ENCODE measurements at regions not wholly inside any gene's neighbourhood (a gene's known extent, or its start where the extent isn't known, plus 50 kb on each side); places are given as distances from the start of the nearest gene placed in this dataset.

GRCh38 chr7:42373285-42373684, 136.3 kb upstream of the GLI3 start:
- Histone ChIP-seq H3K4me3 (ENCODE audit: low read depth in 1 of 2, low read length in 1 of 2) (no peak overlapping the region), H3K36me3 (no peaks in the 10 kb centered on the region), H3K27me3 (no peaks in the 10 kb centered on the region), H3K27ac (no peak overlapping the region), H3K9me3 (no peaks in the 10 kb centered on the region), H3K4me1 (ENCODE audit: control insufficient read depth in 1 of 2, insufficient read depth in 1 of 2, low read depth in 1 of 2, low read length in 1 of 2) (no peaks in the 10 kb centered on the region)
- no peak for TF ChIP-seq CTCF (IDR thresholded peaks at IDR 0.05)

GRCh38 chr7:42372479-42372878, 135.5 kb upstream of the GLI3 start:
- no peaks in the 10 kb centered on the region for H3K9me3 ChIP-seq
- H3K36me3 ChIP-seq: no peaks in the 10 kb centered on the region
- TF ChIP-seq CTCF (IDR thresholded peaks at IDR 0.05): no peak

DNA sequence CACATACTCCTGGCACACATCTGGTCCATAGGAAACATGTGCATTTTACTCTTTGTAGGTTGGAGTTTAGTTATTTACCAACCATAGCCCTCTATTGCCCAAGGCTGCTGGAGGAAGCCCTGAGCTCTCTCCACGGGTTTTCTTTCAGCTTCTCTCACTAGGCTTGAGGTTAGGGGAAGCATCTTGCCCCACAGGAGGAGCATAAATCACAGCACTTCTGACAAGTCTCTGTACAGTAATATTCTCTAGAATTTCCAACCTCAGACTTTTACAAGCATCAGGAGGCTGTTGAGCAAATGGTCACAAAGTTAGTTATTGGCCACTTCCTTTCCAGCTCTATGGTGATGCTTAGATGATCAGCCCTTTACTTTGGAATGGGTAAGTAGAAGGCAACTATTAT, 122.9 kb upstream of the GLI3 start:
- H3K4me1 ChIP-seq (ENCODE audit: control insufficient read depth in 1 of 2, insufficient read depth in 1 of 2, low read depth in 1 of 2, low read length in 1 of 2): no peaks in the 10 kb centered on the region
- TF ChIP-seq CTCF (IDR thresholded peaks at IDR 0.05): no peak

More at GRCh38 chr7:42372479-42372878, 135.5 kb upstream of the GLI3 start:
- no peak overlapping the region for H3K4me3 ChIP-seq (ENCODE audit: low read depth in 1 of 2, low read length in 1 of 2)
- no peaks in the 10 kb centered on the region for H3K4me1 ChIP-seq (ENCODE audit: control insufficient read depth in 1 of 2, insufficient read depth in 1 of 2, low read depth in 1 of 2, low read length in 1 of 2)
- H3K27ac ChIP-seq: no peak overlapping the region
- H3K27me3 ChIP-seq: no peaks in the 10 kb centered on the region

GRCh38 chr7:42351316-42351935, 114.4 kb upstream of the GLI3 start:
- no peaks in the 10 kb centered on the region for H3K36me3 ChIP-seq
- H3K27me3 ChIP-seq: no peaks in the 10 kb centered on the region
- H3K4me3 ChIP-seq (ENCODE audit: low read depth in 1 of 2, low read length in 1 of 2): no peak overlapping the region
- no peak overlapping the region for H3K27ac ChIP-seq
- TF ChIP-seq CTCF (IDR thresholded peaks at IDR 0.05): no peak
- no peaks in the 10 kb centered on the region for H3K4me1 ChIP-seq (ENCODE audit: control insufficient read depth in 1 of 2, insufficient read depth in 1 of 2, low read depth in 1 of 2, low read length in 1 of 2)
- no peaks in the 10 kb centered on the region for H3K9me3 ChIP-seq

More for the DNA sequence above, 122.9 kb upstream of the GLI3 start:
- Histone ChIP-seq H3K27ac (no peak overlapping the region), H3K27me3 (no peaks in the 10 kb centered on the region), H3K9me3 (no peaks in the 10 kb centered on the region), H3K4me3 (ENCODE audit: low read depth in 1 of 2, low read length in 1 of 2) (no peak overlapping the region), H3K36me3 (no peaks in the 10 kb centered on the region)

- Histone ChIP-seq H3K27ac (no peak overlapping the region), H3K4me3 (ENCODE audit: low read depth in 1 of 2, low read length in 1 of 2) (no peak overlapping the region), H3K4me1 (ENCODE audit: control insufficient read depth in 1 of 2, insufficient read depth in 1 of 2, low read depth in 1 of 2, low read length in 1 of 2) (no peaks in the 10 kb centered on the region), H3K27me3 (no peaks in the 10 kb centered on the region), H3K9me3 (no peaks in the 10 kb centered on the region), H3K36me3 (no peaks in the 10 kb centered on the region)
- TF ChIP-seq CTCF (IDR thresholded peaks at IDR 0.05): no peak
Measured at GRCh38 chr7:42350801-42351200, 113.8 kb upstream of the GLI3 start.
